SK-N-SH treated with all-trans-retinoic acid at 6 μM for 48 hours (cell line): ENCODE measurements at regions not wholly inside any gene's neighbourhood (a gene's known extent, or its start where the extent isn't known, plus 50 kb on each side); places are given as distances from the start of the nearest gene placed in this dataset.
A peak's percentile ranks its signal among the peaks of the same experiment; 100 is the strongest.

Experiments used
- ATAC-seq: fragments of 200-7000 bp; cut with Tn5 transposase; 3 replicates; pipeline ENCODE4 v1.9.1; 2020; ENCODE audit warnings: mild to moderate bottlenecking, moderate library complexity
- ARNTL ChIP-seq: fragments of 450-650 bp; formaldehyde crosslinking; IDR thresholded peaks from 2 replicates; pipeline ENCODE4 v1.5.0; 2020; ENCODE audit warnings: low read depth, mild to moderate bottlenecking, moderate library complexity, borderline replicate concordance
- CREB5 ChIP-seq: fragments of 250-450 bp; sonication (Bioruptor Pico); IDR thresholded peaks from 2 replicates; pipeline ENCODE4 v1.5.1; 2020; ENCODE audit warnings: low read depth, mild to moderate bottlenecking, moderate library complexity
- CSDC2 ChIP-seq: fragments of 250-450 bp; sonication (Bioruptor Pico); IDR thresholded peaks from 2 replicates; pipeline ENCODE4 v1.5.0; 2020; ENCODE audit warnings: mild to moderate bottlenecking, moderate library complexity
- ESRRG ChIP-seq: fragments of 250-450 bp; sonication (Bioruptor Pico); IDR thresholded peaks from 2 replicates; pipeline ENCODE4 v1.6.1; 2021; ENCODE audit warnings: mild to moderate bottlenecking
- GLIS3 ChIP-seq: fragments of 250-450 bp; sonication (Bioruptor Pico); IDR thresholded peaks from 2 replicates; pipeline ENCODE4 v1.5.0; 2020; ENCODE audit warnings: mild to moderate bottlenecking, moderate library complexity
- ISL1 ChIP-seq: fragments of 250-450 bp; sonication (Bioruptor Pico); IDR thresholded peaks from 2 replicates; pipeline ENCODE4 v2.1.2; 2022; ENCODE audit warnings: mild to moderate bottlenecking, moderate library complexity
- PPARA ChIP-seq: fragments of 250-450 bp; sonication (Bioruptor Pico); IDR thresholded peaks from 2 replicates; pipeline ENCODE4 v1.5.0; 2020; ENCODE audit warnings: mild to moderate bottlenecking, borderline replicate concordance
- RARB ChIP-seq: fragments of 250-450 bp; sonication (Bioruptor Pico); IDR thresholded peaks from 2 replicates; pipeline ENCODE4 v1.8.0; 2021; ENCODE audit warnings: mild to moderate bottlenecking, moderate library complexity
- SNAI2 ChIP-seq: fragments of 250-450 bp; sonication (Bioruptor Pico); IDR thresholded peaks from 2 replicates; pipeline ENCODE4 v1.5.0; 2020; ENCODE audit warnings: mild to moderate bottlenecking, moderate library complexity
- TCF4 ChIP-seq: fragments of 250-450 bp; sonication (Bioruptor Pico); IDR thresholded peaks from 2 replicates; pipeline ENCODE4 v1.8.0; 2021; ENCODE audit warnings: mild to moderate bottlenecking, moderate library complexity, borderline replicate concordance
- TOX ChIP-seq: fragments of 250-450 bp; sonication (Bioruptor Pico); IDR thresholded peaks from 2 replicates; pipeline ENCODE4 v1.8.0; 2021; ENCODE audit warnings: mild to moderate bottlenecking, moderate library complexity, borderline replicate concordance
- ZFP3 ChIP-seq: fragments of 250-450 bp; sonication (Bioruptor Pico); IDR thresholded peaks from 2 replicates; pipeline ENCODE4 v1.5.0; 2020; ENCODE audit warnings: mild to moderate bottlenecking, moderate library complexity
- ZFP30 ChIP-seq: fragments of 450-650 bp; formaldehyde crosslinking; IDR thresholded peaks from 2 replicates; pipeline ENCODE4 v1.5.0; 2022; ENCODE audit warnings: mild to moderate bottlenecking, moderate library complexity
- ZNF565 ChIP-seq: fragments of 450-650 bp; formaldehyde crosslinking; conservative IDR thresholded peaks from 2 replicates; pipeline ENCODE4 v1.5.0; 2020; ENCODE audit warnings: low read depth, mild to moderate bottlenecking, moderate library complexity
- ZNF70 ChIP-seq: fragments of 450-650 bp; formaldehyde crosslinking; IDR thresholded peaks from 2 replicates; pipeline ENCODE4 v1.5.0; 2020; ENCODE audit warnings: mild to moderate bottlenecking, moderate library complexity
- ZNF8 ChIP-seq: fragments of 450-650 bp; formaldehyde crosslinking; IDR thresholded peaks from 2 replicates; pipeline ENCODE4 v1.5.0; 2020; ENCODE audit warnings: mild to moderate bottlenecking, moderate library complexity
- TF ChIP-seq, protein P1 (sequence below): fragments of 250-450 bp; sonication (Bioruptor Pico); IDR thresholded peaks from 2 replicates; pipeline ENCODE4 v1.5.1; 2021; ENCODE audit warnings: mild to moderate bottlenecking, moderate library complexity
- TF ChIP-seq, protein P2 (sequence below): fragments of 250-450 bp; sonication (Bioruptor Pico); IDR thresholded peaks from 2 replicates; pipeline ENCODE4 v1.5.0; 2020; ENCODE audit warnings: mild to moderate bottlenecking, moderate library complexity
- TF ChIP-seq, protein P3 (sequence below): fragments of 250-450 bp; sonication (Bioruptor Pico); IDR thresholded peaks from 2 replicates; pipeline ENCODE4 v1.8.0; 2020; ENCODE audit warnings: mild to moderate bottlenecking, moderate library complexity, borderline replicate concordance

DNA sequence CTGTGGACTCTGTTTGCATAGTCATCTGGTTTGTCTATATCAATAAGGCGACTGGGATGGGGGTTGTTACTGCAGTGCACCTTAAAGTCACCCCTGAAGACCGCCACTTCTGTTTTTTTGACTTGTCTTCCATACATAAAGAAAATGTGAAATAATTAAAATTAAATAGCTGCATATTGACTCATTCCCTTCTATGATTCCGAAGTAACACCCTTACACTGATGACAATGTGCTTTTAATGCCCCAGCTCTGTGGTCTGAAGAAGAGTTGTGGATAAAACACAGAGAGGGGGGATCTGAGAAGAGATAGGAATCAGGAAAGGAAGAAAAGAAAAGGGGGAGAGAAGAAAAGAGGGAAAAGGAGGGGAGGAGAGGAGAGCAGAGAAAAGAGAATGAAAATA, 796.9 kb upstream of the MBL2 start (continued):
- TF ChIP-seq CREB5 (CRISPR knock-in tag) = no peak
- no peak for TF ChIP-seq SNAI2 (CRISPR knock-in tag)

GRCh38 chr10:53548664-53549063, 776.1 kb upstream of the MBL2 start:
- TF ChIP-seq ISL1 (CRISPR knock-in tag) (no peak), ESRRG (CRISPR knock-in tag) (no peak), TOX (CRISPR knock-in tag) (no peak), RARB (CRISPR knock-in tag) (no peak), ZNF8 (CRISPR knock-in tag) (no peak), CSDC2 (CRISPR knock-in tag) (no peak), ZFP3 (CRISPR knock-in tag) (no peak)
- TF ChIP-seq, protein P1, sequence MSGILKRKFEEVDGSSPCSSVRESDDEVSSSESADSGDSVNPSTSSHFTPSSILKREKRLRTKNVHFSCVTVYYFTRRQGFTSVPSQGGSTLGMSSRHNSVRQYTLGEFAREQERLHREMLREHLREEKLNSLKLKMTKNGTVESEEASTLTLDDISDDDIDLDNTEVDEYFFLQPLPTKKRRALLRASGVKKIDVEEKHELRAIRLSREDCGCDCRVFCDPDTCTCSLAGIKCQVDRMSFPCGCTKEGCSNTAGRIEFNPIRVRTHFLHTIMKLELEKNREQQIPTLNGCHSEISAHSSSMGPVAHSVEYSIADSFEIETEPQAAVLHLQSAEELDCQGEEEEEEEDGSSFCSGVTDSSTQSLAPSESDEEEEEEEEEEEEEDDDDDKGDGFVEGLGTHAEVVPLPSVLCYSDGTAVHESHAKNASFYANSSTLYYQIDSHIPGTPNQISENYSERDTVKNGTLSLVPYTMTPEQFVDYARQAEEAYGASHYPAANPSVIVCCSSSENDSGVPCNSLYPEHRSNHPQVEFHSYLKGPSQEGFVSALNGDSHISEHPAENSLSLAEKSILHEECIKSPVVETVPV (CRISPR knock-in tag) = no peak

DNA sequence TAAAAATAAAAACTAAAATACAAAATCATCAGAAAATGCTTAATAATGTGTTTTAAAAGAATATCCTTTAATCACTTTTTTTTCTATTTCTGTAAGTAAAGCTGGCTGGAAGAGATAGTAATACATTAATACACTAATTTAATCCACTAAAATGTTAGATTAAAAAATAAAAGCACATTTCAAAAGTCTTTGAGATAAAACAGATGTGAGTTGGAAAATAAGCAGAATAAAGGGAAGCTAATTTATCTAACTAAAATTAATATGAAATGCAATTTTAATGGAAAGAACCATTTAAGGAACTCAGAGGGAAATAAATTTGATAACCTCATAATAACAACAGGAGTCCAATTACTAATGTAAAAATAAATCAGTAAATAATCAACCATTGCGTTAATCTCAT, 774.8 kb upstream of the MBL2 start:
- TF ChIP-seq ISL1 (CRISPR knock-in tag) = peak; percentile 80
- TF ChIP-seq TCF4 (CRISPR knock-in tag) = peak; percentile 67; the same call in 1 of the 2 replicates
- TF ChIP-seq CREB5 (CRISPR knock-in tag) = no peak
- ATAC-seq = no peak

More at GRCh38 chr10:53548664-53549063, 776.1 kb upstream of the MBL2 start:
- no peak for ATAC-seq

DNA sequence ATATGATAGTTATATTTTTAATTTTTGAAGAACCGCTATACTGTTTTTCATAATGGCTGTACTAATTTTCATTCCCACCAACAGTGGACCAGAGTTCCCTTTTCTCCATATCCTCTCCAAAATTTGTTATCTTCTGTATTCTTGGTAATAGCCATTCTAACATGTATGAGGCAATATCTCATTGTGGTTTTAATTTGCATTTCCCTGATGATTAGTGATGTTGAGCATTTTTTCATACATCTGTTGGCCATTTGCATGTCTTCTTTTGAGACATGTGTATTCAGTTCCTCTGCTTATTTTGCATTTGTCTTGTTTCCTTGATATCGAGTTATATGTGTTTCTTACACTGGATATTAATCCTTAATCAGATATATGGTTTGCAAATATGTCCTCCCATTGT, 770.8 kb upstream of the MBL2 start:
- ATAC-seq = no peak
- TF ChIP-seq CSDC2 (CRISPR knock-in tag) (no peak), ZNF565 (CRISPR knock-in tag) (no peak), SNAI2 (CRISPR knock-in tag) (no peak), GLIS3 (CRISPR knock-in tag) (no peak), TCF4 (CRISPR knock-in tag) (no peak), ZNF8 (CRISPR knock-in tag) (no peak), PPARA (CRISPR knock-in tag) (no peak), ZFP3 (CRISPR knock-in tag) (no peak), TOX (CRISPR knock-in tag) (no peak), ZNF70 (CRISPR knock-in tag) (no peak), ISL1 (CRISPR knock-in tag) (no peak)
- TF ChIP-seq, protein P2, sequence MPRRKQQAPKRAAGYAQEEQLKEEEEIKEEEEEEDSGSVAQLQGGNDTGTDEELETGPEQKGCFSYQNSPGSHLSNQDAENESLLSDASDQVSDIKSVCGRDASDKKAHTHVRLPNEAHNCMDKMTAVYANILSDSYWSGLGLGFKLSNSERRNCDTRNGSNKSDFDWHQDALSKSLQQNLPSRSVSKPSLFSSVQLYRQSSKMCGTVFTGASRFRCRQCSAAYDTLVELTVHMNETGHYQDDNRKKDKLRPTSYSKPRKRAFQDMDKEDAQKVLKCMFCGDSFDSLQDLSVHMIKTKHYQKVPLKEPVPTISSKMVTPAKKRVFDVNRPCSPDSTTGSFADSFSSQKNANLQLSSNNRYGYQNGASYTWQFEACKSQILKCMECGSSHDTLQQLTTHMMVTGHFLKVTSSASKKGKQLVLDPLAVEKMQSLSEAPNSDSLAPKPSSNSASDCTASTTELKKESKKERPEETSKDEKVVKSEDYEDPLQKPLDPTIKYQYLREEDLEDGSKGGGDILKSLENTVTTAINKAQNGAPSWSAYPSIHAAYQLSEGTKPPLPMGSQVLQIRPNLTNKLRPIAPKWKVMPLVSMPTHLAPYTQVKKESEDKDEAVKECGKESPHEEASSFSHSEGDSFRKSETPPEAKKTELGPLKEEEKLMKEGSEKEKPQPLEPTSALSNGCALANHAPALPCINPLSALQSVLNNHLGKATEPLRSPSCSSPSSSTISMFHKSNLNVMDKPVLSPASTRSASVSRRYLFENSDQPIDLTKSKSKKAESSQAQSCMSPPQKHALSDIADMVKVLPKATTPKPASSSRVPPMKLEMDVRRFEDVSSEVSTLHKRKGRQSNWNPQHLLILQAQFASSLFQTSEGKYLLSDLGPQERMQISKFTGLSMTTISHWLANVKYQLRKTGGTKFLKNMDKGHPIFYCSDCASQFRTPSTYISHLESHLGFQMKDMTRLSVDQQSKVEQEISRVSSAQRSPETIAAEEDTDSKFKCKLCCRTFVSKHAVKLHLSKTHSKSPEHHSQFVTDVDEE (CRISPR knock-in tag) = no peak
- TF ChIP-seq, protein P3, sequence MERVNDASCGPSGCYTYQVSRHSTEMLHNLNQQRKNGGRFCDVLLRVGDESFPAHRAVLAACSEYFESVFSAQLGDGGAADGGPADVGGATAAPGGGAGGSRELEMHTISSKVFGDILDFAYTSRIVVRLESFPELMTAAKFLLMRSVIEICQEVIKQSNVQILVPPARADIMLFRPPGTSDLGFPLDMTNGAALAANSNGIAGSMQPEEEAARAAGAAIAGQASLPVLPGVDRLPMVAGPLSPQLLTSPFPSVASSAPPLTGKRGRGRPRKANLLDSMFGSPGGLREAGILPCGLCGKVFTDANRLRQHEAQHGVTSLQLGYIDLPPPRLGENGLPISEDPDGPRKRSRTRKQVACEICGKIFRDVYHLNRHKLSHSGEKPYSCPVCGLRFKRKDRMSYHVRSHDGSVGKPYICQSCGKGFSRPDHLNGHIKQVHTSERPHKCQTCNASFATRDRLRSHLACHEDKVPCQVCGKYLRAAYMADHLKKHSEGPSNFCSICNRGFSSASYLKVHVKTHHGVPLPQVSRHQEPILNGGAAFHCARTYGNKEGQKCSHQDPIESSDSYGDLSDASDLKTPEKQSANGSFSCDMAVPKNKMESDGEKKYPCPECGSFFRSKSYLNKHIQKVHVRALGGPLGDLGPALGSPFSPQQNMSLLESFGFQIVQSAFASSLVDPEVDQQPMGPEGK = no peak

- no peak for ATAC-seq
- TF ChIP-seq ARNTL (CRISPR knock-in tag) (no peak), ZFP30 (CRISPR knock-in tag) (no peak)
Measured at GRCh38 chr10:53537508-53537907, 764.9 kb upstream of the MBL2 start.
